Keratinocyte (primary cell): ENCODE measurements at regions not wholly inside any gene's neighbourhood (a gene's known extent, or its start where the extent isn't known, plus 50 kb on each side); places are given as distances from the start of the nearest gene placed in this dataset.
A peak's percentile ranks its signal among the peaks of the same experiment; 100 is the strongest.
"Not testable (repeated sequence)": the region's sequence is repeated elsewhere in the genome, so short reads cannot be mapped to it uniquely, and the experiment has no call there.

Experiments
- DNase-seq: peaks from one replicate; pipeline ENCODE4 v3.0.0-alpha.2; 2011; ENCODE audit warnings: low read depth, missing footprints, low spot score
- FAIRE-seq: peaks from 2 replicates; lab custom pipeline; 2011; peaks lifted over from hg19 to GRCh38; lab: Jason Lieb, UNC
- H2AFZ ChIP-seq: 2 replicates; pipeline ENCODE4 v1.6.0; 2012; ENCODE audit warnings: low read length, control low read depth, inconsistent platforms; ENCODE audit not compliant: control insufficient read depth
- H3K27ac ChIP-seq: 2 replicates; pipeline ENCODE4 v1.5.1; 2011; ENCODE audit warnings: low read length; ENCODE audit not compliant: control insufficient read depth, insufficient read depth
- H3K27me3 ChIP-seq: 3 replicates; pipeline ENCODE4 v1.6.0; 2011; ENCODE audit warnings: low read length; ENCODE audit not compliant: control insufficient read depth, insufficient read depth; ENCODE audit errors: extremely low read depth
- H3K36me3 ChIP-seq, 2 experiments: 2 replicates in 1 of 2; 3 replicates in 1 of 2; pipeline ENCODE4 v1.5.1; 2011; ENCODE audit warnings: low read length in 2 of 2, mild to moderate bottlenecking in 1 of 2; ENCODE audit not compliant: control insufficient read depth in 2 of 2, insufficient read depth in 2 of 2; ENCODE audit errors: extremely low read depth in 1 of 2
- H3K4me1 ChIP-seq: 3 replicates; pipeline ENCODE4 v1.5.1; 2011; ENCODE audit warnings: low read length; ENCODE audit not compliant: control insufficient read depth, insufficient read depth; ENCODE audit errors: extremely low read depth
- H3K4me2 ChIP-seq: 3 replicates; pipeline ENCODE4 v1.6.0; 2011; ENCODE audit warnings: low read depth, low read length; ENCODE audit not compliant: control insufficient read depth, insufficient read depth; ENCODE audit errors: extremely low read depth
- H3K4me3 ChIP-seq, 3 experiments: fragments of 200-600 bp in 1 of 3; sonication (generic) in 1 of 3; 2 replicates in 2 of 3; 3 replicates in 1 of 3; pipeline ENCODE4 v1.5.1; 2011 to 2016; ENCODE audit warnings: low read length in 3 of 3, mild to moderate bottlenecking in 3 of 3, control low read depth in 2 of 3, inconsistent platforms in 1 of 3, low read depth in 1 of 3, mixed read lengths in 1 of 3, mixed run types in 1 of 3, moderate library complexity in 1 of 3; ENCODE audit not compliant: control insufficient read depth in 2 of 3, insufficient read depth in 2 of 3; ENCODE audit errors: extremely low read depth in 1 of 3
- H3K79me2 ChIP-seq: 2 replicates; pipeline ENCODE4 v1.6.0; 2012; ENCODE audit warnings: low read length; ENCODE audit not compliant: control insufficient read depth, insufficient read depth
- H3K9ac ChIP-seq: 3 replicates; pipeline ENCODE4 v1.6.0; 2011; ENCODE audit warnings: low read length; ENCODE audit not compliant: control insufficient read depth, insufficient read depth; ENCODE audit errors: extremely low read depth
- H3K9me1 ChIP-seq: 3 replicates; pipeline ENCODE4 v1.6.0; 2011; ENCODE audit warnings: low read length; ENCODE audit not compliant: control insufficient read depth, insufficient read depth; ENCODE audit errors: extremely low read depth
- H3K9me3 ChIP-seq: 2 replicates; pipeline ENCODE4 v1.5.1; 2012; ENCODE audit warnings: low read depth, low read length; ENCODE audit not compliant: control insufficient read depth
- H4K20me1 ChIP-seq: 3 replicates; pipeline ENCODE4 v1.6.0; 2011; ENCODE audit warnings: low read length; ENCODE audit not compliant: control insufficient read depth, insufficient read depth; ENCODE audit errors: extremely low read depth
- CTCF ChIP-seq, 3 experiments: IDR thresholded peaks in 1 of 3; conservative IDR thresholded peaks in 1 of 3; optimal IDR thresholded peaks in 1 of 3; 2 replicates in 2 of 3; 3 replicates in 1 of 3; pipeline versions ENCODE3 to v1.5.1; 2011; ENCODE audit warnings: low read length in 3 of 3, mild to moderate bottlenecking in 3 of 3, moderate library complexity in 2 of 3, control low read depth in 1 of 3, inconsistent platforms in 1 of 3; ENCODE audit not compliant: insufficient read depth in 2 of 3; ENCODE audit errors: extremely low read depth in 1 of 3
- EZH2 ChIP-seq: IDR thresholded peaks from one replicate; pipeline ENCODE4 v1.6.1; 2012; ENCODE audit warnings: inconsistent platforms, mild to moderate bottlenecking, low read length, moderate library complexity
- dilution Hi-C: fragments of 300-500 bp; cut with MboI; formaldehyde crosslinking; loops from one replicate; pipeline ENCODE4 v1.7.0; 2020; ENCODE audit warnings: low sequenced_read_pairs; ENCODE audit not compliant: extremely low pct_ligation_motif_present

DNA sequence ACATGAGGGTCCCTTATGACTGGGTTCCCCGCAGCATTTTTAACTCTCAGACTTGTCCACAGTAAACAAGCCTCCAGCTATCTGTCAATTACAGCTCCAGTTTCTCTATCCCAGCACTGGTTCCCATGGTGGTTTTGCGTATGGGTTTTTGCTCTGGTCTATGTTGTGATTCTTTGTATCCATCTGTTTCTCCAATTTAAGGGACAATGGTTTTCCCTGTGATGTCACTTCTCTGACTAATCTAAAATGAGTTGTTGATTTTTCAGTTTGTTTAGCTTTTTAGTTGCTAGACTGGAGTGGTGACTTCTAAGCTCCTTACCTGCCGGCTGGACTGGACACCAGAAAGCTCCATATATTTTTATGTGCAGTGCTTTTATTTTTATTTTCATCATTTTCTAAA, 303.7 kb downstream of the INHBA start:
- no peak for DNase-seq
- H3K4me3 ChIP-seq: no peak overlapping the region
- no peak overlapping the region for H2AFZ ChIP-seq
- H3K9me1 ChIP-seq: no peaks in the 10 kb centered on the region
- no peaks in the 10 kb centered on the region for H3K79me2 ChIP-seq
- H3K9ac ChIP-seq: no peak overlapping the region
- H4K20me1 ChIP-seq: no peaks in the 10 kb centered on the region
- no peaks in the 10 kb centered on the region for H3K9me3 ChIP-seq
- H3K4me2 ChIP-seq: no peak overlapping the region
- H3K4me1 ChIP-seq: peaks cover 11% of the 10 kb centered on the region
- TF ChIP-seq EZH2 (no peak), CTCF (optimal IDR thresholded peaks at IDR 0.05 in 1 of 3, IDR thresholded peaks at IDR 0.05 in 1 of 3, conservative IDR thresholded peaks at IDR 0.05 in 1 of 3; ENCODE audit: extremely low read depth in 1 of 3, insufficient read depth in 2 of 3, low read length in 3 of 3) (no peak)
- FAIRE-seq: no peak
- H3K36me3 ChIP-seq: no peaks in the 10 kb centered on the region
- dilution Hi-C loops: no loop called here
- H3K27me3 ChIP-seq: no peaks in the 10 kb centered on the region
- no peak overlapping the region for H3K27ac ChIP-seq

- H3K79me2 ChIP-seq: no peaks in the 10 kb centered on the region
- no peaks in the 10 kb centered on the region for H3K27me3 ChIP-seq
- FAIRE-seq (no peak), DNase-seq (no peak)
- no peaks in the 10 kb centered on the region for H3K36me3 ChIP-seq
- H3K27ac ChIP-seq: no peak overlapping the region
- H3K4me2 ChIP-seq: no peak overlapping the region
- no peaks in the 10 kb centered on the region for H4K20me1 ChIP-seq
- dilution Hi-C loops: no loop called here
- no peaks in the 10 kb centered on the region for H3K9me1 ChIP-seq
- H3K4me1 ChIP-seq: peaks cover 9% of the 10 kb centered on the region
- no peak overlapping the region for H3K4me3 ChIP-seq
- H2AFZ ChIP-seq: peak overlapping the region; percentile 8
- H3K9ac ChIP-seq: no peak overlapping the region
- no peaks in the 10 kb centered on the region for H3K9me3 ChIP-seq
- TF ChIP-seq CTCF (optimal IDR thresholded peaks at IDR 0.05 in 1 of 3, IDR thresholded peaks at IDR 0.05 in 1 of 3, conservative IDR thresholded peaks at IDR 0.05 in 1 of 3; ENCODE audit: extremely low read depth in 1 of 3, insufficient read depth in 2 of 3, low read length in 3 of 3) (no peak), EZH2 (no peak)
Measured at GRCh38 chr7:41391818-41392217, 311.1 kb downstream of the INHBA start.

DNA sequence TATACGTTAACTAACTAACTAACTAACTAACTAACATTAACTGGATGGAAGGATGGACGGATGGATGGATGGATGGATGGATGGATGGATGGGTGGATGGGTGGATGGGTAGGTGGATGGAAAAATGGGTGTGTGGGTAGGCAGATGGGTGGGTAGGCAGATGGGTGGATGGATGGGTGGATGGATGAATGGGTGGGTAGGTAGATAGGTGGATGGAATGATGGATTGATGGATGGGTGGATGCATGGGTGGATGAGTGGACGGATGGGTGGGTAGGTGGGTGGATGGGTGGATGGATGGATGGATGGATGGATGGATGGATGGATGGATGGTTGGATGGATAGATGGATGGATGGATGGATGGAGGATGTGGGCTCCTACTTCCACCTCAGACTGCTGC, 314.0 kb downstream of the INHBA start:
- H3K36me3 ChIP-seq, H3K27me3 ChIP-seq, H3K9me1 ChIP-seq, dilution Hi-C loops, FAIRE-seq, H2AFZ ChIP-seq, DNase-seq, H3K4me3 ChIP-seq, H3K9ac ChIP-seq, H3K79me2 ChIP-seq, H3K4me2 ChIP-seq, H4K20me1 ChIP-seq, H3K9me3 ChIP-seq, H3K27ac ChIP-seq: not testable (repeated sequence)
- peaks cover 29% of the 10 kb centered on the region for H3K4me1 ChIP-seq
